HCT116 (cell line): ENCODE measurements at regions not wholly inside any gene's neighbourhood (a gene's known extent, or its start where the extent isn't known, plus 50 kb on each side); places are given as distances from the start of the nearest gene placed in this dataset.

Source experiments
- ATAC-seq: fragments of 200-7000 bp; cut with Tn5 transposase; 2 replicates; pipeline ENCODE4 v1.9.1; 2020; ENCODE audit warnings: mild to moderate bottlenecking, moderate library complexity
- BruUV-seq: library from RNA; stranded (reverse); fragments of 400-500 nt; replicated peaks from 2 replicates; lab custom pipeline; 2021; lab: Mats Ljungman, UMichigan
- CTCF ChIA-PET: fragments of 300-600 bp; sonication (Branson Sonifier 250); formaldehyde crosslinking; loops from one replicate; lab custom pipeline; 2021; ENCODE audit warnings: antibody characterized with exemption; lab: Charles Lee
- POLR2A ChIA-PET: fragments of 300-600, 350-600 bp; sonication (Branson Sonifier 250); formaldehyde crosslinking; loops from one replicate; lab custom pipeline; 2021; ENCODE audit warnings: antibody characterized with exemption; lab: Charles Lee
- RAD21 ChIA-PET, 2 experiments: fragments of 300-600 bp; sonication (Branson Sonifier 250); formaldehyde crosslinking; loops; one replicate each; lab custom pipeline; 2023; ENCODE audit warnings: low total read pairs in 2 of 2; ENCODE audit not compliant: uncharacterized antibody in 2 of 2, unreplicated experiment in 2 of 2, low non-redundant PET in 1 of 2; lab: Charles Lee
- DNase-seq: peaks from one replicate; pipeline ENCODE4 v3.0.0-alpha.2; 2010; ENCODE audit warnings: low read depth, low spot score
- H2AFZ ChIP-seq: fragments of 200-600 bp; shearing (Covaris generic), sonication (generic); 2 replicates; pipeline ENCODE4 v1.6.1; 2017; ENCODE audit warnings: low read depth, mixed run types, mixed read lengths, antibody characterized with exemption, low read length; ENCODE audit not compliant: poor library complexity, severe bottlenecking
- H3K27ac ChIP-seq: 2 replicates; pipeline ENCODE4 v1.5.1; 2012; ENCODE audit warnings: low read depth, low read length
- H3K27me3 ChIP-seq: fragments of 200-600 bp; sonication (generic); 2 replicates; pipeline ENCODE4 v1.6.1; 2016; ENCODE audit warnings: mixed run types, low read length, mixed read lengths; ENCODE audit not compliant: insufficient read depth
- H3K36me3 ChIP-seq, 2 experiments: fragments of 200-500 bp in 1 of 2; fragments of 200-600 bp in 1 of 2; sonication (Bioruptor generic) in 1 of 2; sonication (generic) in 1 of 2; 2 replicates each; pipeline versions ENCODE4 v1.5.1 to v1.6.1; 2014 to 2016; ENCODE audit warnings: low read length in 2 of 2, inconsistent platforms in 1 of 2, mixed read lengths in 1 of 2, mixed run types in 1 of 2; ENCODE audit not compliant: insufficient read depth in 2 of 2, control insufficient read depth in 1 of 2
- H3K4me1 ChIP-seq, 2 experiments: fragments of 200-600 bp in 1 of 2; sonication (generic) in 1 of 2; 2 replicates each; pipeline versions ENCODE4 v1.5.1 to v1.6.1; 2012 to 2017; ENCODE audit warnings: low read length in 2 of 2, inconsistent platforms in 1 of 2, mild to moderate bottlenecking in 1 of 2, mixed read lengths in 1 of 2, mixed run types in 1 of 2, moderate library complexity in 1 of 2; ENCODE audit not compliant: insufficient read depth in 2 of 2, control insufficient read depth in 1 of 2
- H3K4me2 ChIP-seq: fragments of 200-600 bp; sonication (generic); 2 replicates; pipeline ENCODE4 v1.6.1; 2017; ENCODE audit warnings: mixed run types, low read length, mixed read lengths
- H3K4me3 ChIP-seq, 2 experiments: fragments of 200-600 bp in 1 of 2; sonication (generic) in 1 of 2; replicated peaks in 1 of 2; 2 replicates each; pipeline ENCODE4 v1.5.1; 2011 to 2016; ENCODE audit warnings: low read length in 2 of 2, control low read depth in 1 of 2, low read depth in 1 of 2, mild to moderate bottlenecking in 1 of 2, mixed read lengths in 1 of 2, mixed run types in 1 of 2
- H3K79me2 ChIP-seq: fragments of 200-600 bp; sonication (generic); 2 replicates; pipeline ENCODE4 v1.6.1; 2017; ENCODE audit warnings: mild to moderate bottlenecking, mixed run types, low read length, moderate library complexity, mixed read lengths; ENCODE audit not compliant: insufficient read depth
- H3K9ac ChIP-seq: fragments of 200-600 bp; sonication (generic); 2 replicates; pipeline ENCODE4 v1.6.1; 2016; ENCODE audit warnings: low read length, mixed read lengths
- H3K9me2 ChIP-seq: fragments of 200-600 bp; sonication (generic), shearing (Covaris generic); 2 replicates; pipeline ENCODE4 v1.6.1; 2017; ENCODE audit warnings: mixed run types, mild to moderate bottlenecking, moderate library complexity; ENCODE audit not compliant: insufficient read depth
- H3K9me3 ChIP-seq, 2 experiments: fragments of 200-500 bp in 1 of 2; fragments of 200-600 bp in 1 of 2; sonication (Bioruptor generic) in 1 of 2; sonication (generic) in 1 of 2; 2 replicates each; pipeline ENCODE4 v1.6.1; 2014 to 2017; ENCODE audit warnings: low read length in 2 of 2, mixed read lengths in 2 of 2, inconsistent platforms in 1 of 2, low read depth in 1 of 2, mild to moderate bottlenecking in 1 of 2, mixed run types in 1 of 2, moderate library complexity in 1 of 2; ENCODE audit not compliant: control insufficient read depth in 1 of 2, insufficient read depth in 1 of 2
- H4K20me1 ChIP-seq: fragments of 200-600 bp; sonication (generic), shearing (Covaris generic); 2 replicates; pipeline ENCODE4 v1.6.1; 2017; ENCODE audit warnings: mixed run types, mild to moderate bottlenecking, moderate library complexity; ENCODE audit not compliant: insufficient read depth
- CEBPB ChIP-seq: IDR thresholded peaks from 2 replicates; pipeline ENCODE4 v1.6.1; 2012; ENCODE audit warnings: low read depth
- POLR2A ChIP-seq: IDR thresholded peaks from 2 replicates; pipeline ENCODE4 v1.7.0; 2011; ENCODE audit warnings: borderline replicate concordance; ENCODE audit not compliant: insufficient read depth, insufficient read length; ENCODE audit errors: extremely low read depth
- RAD21 ChIP-seq: IDR thresholded peaks from 2 replicates; pipeline ENCODE4 v1.6.1; 2012; ENCODE audit warnings: low read depth, mild to moderate bottlenecking
- ZBTB33 ChIP-seq: IDR thresholded peaks from 2 replicates; pipeline ENCODE4 v1.6.1; 2011; ENCODE audit warnings: mild to moderate bottlenecking, low read length, moderate library complexity; ENCODE audit not compliant: insufficient replicate concordance; ENCODE audit errors: extremely low read depth
- intact Hi-C: fragments of 100-400 bp; cut with micrococcal nuclease; formaldehyde crosslinking; loops from 2 replicates; pipeline ENCODE4 v1.10.0; 2022
- TF ChIP-seq, protein P1 (sequence below): IDR thresholded peaks from 2 replicates; pipeline ENCODE4 v1.6.1; 2012; ENCODE audit warnings: low read depth

DNA sequence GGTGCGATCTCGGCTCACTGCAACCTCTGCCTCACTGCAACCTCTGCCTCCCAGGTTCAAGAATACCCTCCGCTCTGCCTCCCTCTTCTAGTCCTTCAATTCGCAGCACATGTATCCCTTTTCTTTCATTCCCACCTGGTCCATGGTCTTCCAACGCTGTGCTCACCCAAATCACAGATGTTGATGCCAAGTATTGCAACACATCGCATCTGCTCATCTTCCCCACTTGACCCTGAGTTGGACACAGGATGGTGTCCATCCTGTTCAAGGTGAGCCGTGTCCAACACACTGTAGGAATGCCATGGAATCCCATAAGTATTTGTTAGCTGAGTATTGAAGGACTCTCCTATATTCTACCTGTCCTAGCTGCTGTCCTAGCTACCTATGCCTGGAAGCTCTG lies 50.6 kb upstream of the ETV6 start:
- no peaks in the 10 kb centered on the region for H3K9me2 ChIP-seq
- H3K4me1 ChIP-seq = no peaks in the 10 kb centered on the region
- ChIA-PET CTCF (no interaction called here), POLR2A (no interaction called here), RAD21 (interaction anchor here (0.6 kb wide), 2 partner anchors 272 to 293 kb away, joined by 3 read pairs; no protein-coding TSS in a partner anchor)
- no peaks in the 10 kb centered on the region for H4K20me1 ChIP-seq
- H3K36me3 ChIP-seq = no peaks in the 10 kb centered on the region
- H3K4me2 ChIP-seq = no peak overlapping the region
- intact Hi-C loops = no loop called here
- H3K27ac ChIP-seq = no peak overlapping the region
- H3K4me3 ChIP-seq = no peak overlapping the region
- H3K27me3 ChIP-seq = peaks cover 6% of the 10 kb centered on the region; the same call in 1 of the 2 replicates
- DNase-seq (no peak), ATAC-seq (no peak)
- no peak for TF ChIP-seq RAD21
- TF ChIP-seq, protein P1, sequence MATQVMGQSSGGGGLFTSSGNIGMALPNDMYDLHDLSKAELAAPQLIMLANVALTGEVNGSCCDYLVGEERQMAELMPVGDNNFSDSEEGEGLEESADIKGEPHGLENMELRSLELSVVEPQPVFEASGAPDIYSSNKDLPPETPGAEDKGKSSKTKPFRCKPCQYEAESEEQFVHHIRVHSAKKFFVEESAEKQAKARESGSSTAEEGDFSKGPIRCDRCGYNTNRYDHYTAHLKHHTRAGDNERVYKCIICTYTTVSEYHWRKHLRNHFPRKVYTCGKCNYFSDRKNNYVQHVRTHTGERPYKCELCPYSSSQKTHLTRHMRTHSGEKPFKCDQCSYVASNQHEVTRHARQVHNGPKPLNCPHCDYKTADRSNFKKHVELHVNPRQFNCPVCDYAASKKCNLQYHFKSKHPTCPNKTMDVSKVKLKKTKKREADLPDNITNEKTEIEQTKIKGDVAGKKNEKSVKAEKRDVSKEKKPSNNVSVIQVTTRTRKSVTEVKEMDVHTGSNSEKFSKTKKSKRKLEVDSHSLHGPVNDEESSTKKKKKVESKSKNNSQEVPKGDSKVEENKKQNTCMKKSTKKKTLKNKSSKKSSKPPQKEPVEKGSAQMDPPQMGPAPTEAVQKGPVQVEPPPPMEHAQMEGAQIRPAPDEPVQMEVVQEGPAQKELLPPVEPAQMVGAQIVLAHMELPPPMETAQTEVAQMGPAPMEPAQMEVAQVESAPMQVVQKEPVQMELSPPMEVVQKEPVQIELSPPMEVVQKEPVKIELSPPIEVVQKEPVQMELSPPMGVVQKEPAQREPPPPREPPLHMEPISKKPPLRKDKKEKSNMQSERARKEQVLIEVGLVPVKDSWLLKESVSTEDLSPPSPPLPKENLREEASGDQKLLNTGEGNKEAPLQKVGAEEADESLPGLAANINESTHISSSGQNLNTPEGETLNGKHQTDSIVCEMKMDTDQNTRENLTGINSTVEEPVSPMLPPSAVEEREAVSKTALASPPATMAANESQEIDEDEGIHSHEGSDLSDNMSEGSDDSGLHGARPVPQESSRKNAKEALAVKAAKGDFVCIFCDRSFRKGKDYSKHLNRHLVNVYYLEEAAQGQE = no peak
- TF ChIP-seq POLR2A = no peak
- no peak for TF ChIP-seq CEBPB
- TF ChIP-seq ZBTB33 = no peak
- H3K9ac ChIP-seq = no peak overlapping the region
- H3K9me3 ChIP-seq = no peaks in the 10 kb centered on the region
- no peaks in the 10 kb centered on the region for H3K79me2 ChIP-seq
- no peak overlapping the region for H2AFZ ChIP-seq
- BruUV-seq = no TSS peak
